ENCODE measurements at regions not wholly inside any gene's neighbourhood (a gene's known extent, or its start where the extent isn't known, plus 50 kb on each side); places are given as distances from the start of the nearest gene placed in this dataset.

- Histone ChIP-seq H3K4me3 (replicated peaks in 1 of 3; ENCODE audit: insufficient read depth in 1 of 3, low read depth in 2 of 3, low read length in 3 of 3) (no peak overlapping the region), H3K27ac (ENCODE audit: extremely low read length, insufficient read depth, low read length) (no peak overlapping the region), H2AFZ (ENCODE audit: low read length) (no peak overlapping the region), H3K4me2 (ENCODE audit: low read depth, low read length) (no peak overlapping the region), H3K79me2 (ENCODE audit: insufficient read depth, low read length) (no peaks in the 10 kb centered on the region), H3K27me3 (ENCODE audit: control insufficient read depth in 1 of 2, insufficient read depth in 2 of 2, low read length in 2 of 2) (no peaks in the 10 kb centered on the region), H3K36me3 (replicated peaks in 1 of 2; ENCODE audit: control insufficient read depth in 1 of 2, insufficient read depth in 2 of 2, low read length in 2 of 2) (no peaks in the 10 kb centered on the region), H3K9ac (ENCODE audit: insufficient read depth, low read depth, low read length) (no peak overlapping the region), H4K20me1 (ENCODE audit: insufficient read depth, low read length) (no peaks in the 10 kb centered on the region), H3K9me3 (ENCODE audit: low read length) (peaks cover 47% of the 10 kb centered on the region), H3K4me1 (ENCODE audit: insufficient read depth, low read length) (no peaks in the 10 kb centered on the region)
- 14% methylated on average over 1 of the region's 1 CpG for WGBS (ENCODE audit: low lambda C conversion rate)
- intact Hi-C loops (cut with micrococcal nuclease; ENCODE audit: unreplicated experiment) (no loop called here), in situ Hi-C loops (cut with HindIII; ENCODE audit: extremely low pct_ligation_motif_present, low pct_unique_long_range_greater_than_20kb) (no loop called here)
- no peak for FAIRE-seq
- TF ChIP-seq KDM2A (CRISPR knock-in tag; IDR thresholded peaks at IDR 0.05; ENCODE audit: borderline replicate concordance, low read depth) (no peak), CBX1 (IDR thresholded peaks at IDR 0.05; ENCODE audit: low read depth) (no peak), RBAK (CRISPR knock-in tag; IDR thresholded peaks at IDR 0.05) (no peak), SSRP1 (CRISPR knock-in tag; IDR thresholded peaks at IDR 0.05) (no peak)
- POLR2A ChIA-PET = no interaction called here
- no peak for DNase-seq (ENCODE audit: low spot score)
- CTCF ChIA-PET (ENCODE audit: low intra/inter-chr PET ratio, low total read pairs) = no interaction called here
- no peak for ATAC-seq
- BruUV-seq (replicated peaks) = no TSS peak
Observed at GRCh38 chr13:62997696-62998095, 1582.0 kb upstream of the PCDH20 start.

DNA sequence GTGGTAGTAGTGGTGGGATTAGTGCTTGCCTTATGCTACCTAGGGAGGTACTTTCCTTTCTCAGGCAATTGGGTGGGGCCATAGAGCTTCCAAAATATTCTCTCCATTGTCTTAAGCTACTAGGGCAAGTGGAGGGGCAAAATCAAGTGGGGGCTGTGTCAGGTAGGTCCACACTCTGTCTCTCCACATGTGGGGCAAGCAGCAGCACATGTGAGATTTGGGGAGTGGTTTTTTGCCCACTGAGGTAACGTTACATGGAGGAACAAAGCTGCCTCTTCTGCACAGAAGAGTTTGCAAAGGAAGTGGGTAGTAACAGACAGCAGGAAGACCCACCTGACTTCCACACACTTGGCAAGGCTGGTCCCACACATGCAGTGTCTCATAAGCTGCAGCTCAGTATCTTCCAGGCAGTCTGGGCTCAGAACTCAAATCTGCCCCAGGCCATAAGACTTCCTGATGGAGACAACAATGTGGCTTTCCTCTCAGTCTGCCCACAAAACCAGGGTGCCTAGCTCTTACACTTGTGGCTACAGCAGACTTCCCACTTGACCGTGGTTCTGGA, 1581.5 kb upstream of the PCDH20 start:
- Histone ChIP-seq H3K27ac (ENCODE audit: extremely low read length, insufficient read depth, low read length) (no peak overlapping the region), H3K4me2 (ENCODE audit: low read depth, low read length) (no peak overlapping the region), H3K4me3 (replicated peaks in 1 of 3; ENCODE audit: insufficient read depth in 1 of 3, low read depth in 2 of 3, low read length in 3 of 3) (no peak overlapping the region), H2AFZ (ENCODE audit: low read length) (no peak overlapping the region), H4K20me1 (ENCODE audit: insufficient read depth, low read length) (no peaks in the 10 kb centered on the region), H3K36me3 (replicated peaks in 1 of 2; ENCODE audit: control insufficient read depth in 1 of 2, insufficient read depth in 2 of 2, low read length in 2 of 2) (no peaks in the 10 kb centered on the region), H3K27me3 (ENCODE audit: control insufficient read depth in 1 of 2, insufficient read depth in 2 of 2, low read length in 2 of 2) (no peaks in the 10 kb centered on the region), H3K9ac (ENCODE audit: insufficient read depth, low read depth, low read length) (no peak overlapping the region), H3K9me3 (ENCODE audit: low read length) (peaks cover 41% of the 10 kb centered on the region), H3K4me1 (ENCODE audit: insufficient read depth, low read length) (no peaks in the 10 kb centered on the region), H3K79me2 (ENCODE audit: insufficient read depth, low read length) (no peaks in the 10 kb centered on the region)
- no peak for FAIRE-seq
- no peak for TF ChIP-seq AGO1 (IDR thresholded peaks at IDR 0.05; ENCODE audit: low read depth, low read length, poor library complexity, severe bottlenecking)
- no peak for TF ChIP-seq ZNF782 (CRISPR knock-in tag; IDR thresholded peaks at IDR 0.05; ENCODE audit: borderline replicate concordance)
- no peak for TF ChIP-seq ZNF207 (IDR thresholded peaks at IDR 0.05; ENCODE audit: borderline replicate concordance)
- peak; percentile 93 for TF ChIP-seq MNT (IDR thresholded peaks at IDR 0.05)
- DNase-seq (ENCODE audit: low spot score) = no peak
- 6% methylated on average over 2 of the region's 2 CpGs for WGBS (ENCODE audit: low lambda C conversion rate)
- intact Hi-C loops (cut with micrococcal nuclease; ENCODE audit: unreplicated experiment) (no loop called here), in situ Hi-C loops (cut with HindIII; ENCODE audit: extremely low pct_ligation_motif_present, low pct_unique_long_range_greater_than_20kb) (no loop called here)
- no peak for ATAC-seq
- BruUV-seq (replicated peaks) = no TSS peak
- ChIA-PET POLR2A (no interaction called here), CTCF (ENCODE audit: low intra/inter-chr PET ratio, low total read pairs) (no interaction called here)
